DOHH2 (cell line): ENCODE measurements at regions not wholly inside any gene's neighbourhood (a gene's known extent, or its start where the extent isn't known, plus 50 kb on each side); places are given as distances from the start of the nearest gene placed in this dataset.

Experiments used
- CTCF ChIP-seq: fragments of 200-600 bp; sonication (generic); IDR thresholded peaks from one replicate; pipeline ENCODE4 v1.5.1; 2014; ENCODE audit warnings: antibody characterized with exemption, mild to moderate bottlenecking, low read depth, low read length; ENCODE audit not compliant: poor library complexity, severe bottlenecking
- EZH2phosphoT487 ChIP-seq: fragments of 200-600 bp; sonication (generic); IDR thresholded peaks from 2 replicates; pipeline ENCODE4 v1.6.1; 2017; ENCODE audit warnings: borderline replicate concordance, mild to moderate bottlenecking, antibody characterized with exemption, low read length, moderate library complexity, mixed read lengths

DNA sequence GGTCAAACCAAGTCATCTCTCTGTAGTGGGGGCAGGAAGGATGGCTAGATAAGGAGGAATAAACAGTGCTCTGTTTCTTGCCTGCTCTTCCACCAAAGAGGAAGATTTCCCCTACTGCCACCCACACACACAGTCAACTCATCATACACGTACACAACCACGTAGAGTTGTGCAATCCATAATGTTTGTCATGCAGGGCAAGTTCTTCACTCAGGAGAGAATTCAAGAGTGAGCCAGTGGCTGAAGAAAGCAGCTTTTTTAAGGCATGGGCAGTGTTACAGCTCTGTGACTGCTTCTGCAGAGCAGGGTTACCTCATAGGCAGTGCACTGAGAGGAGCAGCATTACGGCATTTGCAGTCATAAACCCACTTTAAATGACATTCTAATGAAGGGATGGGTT is 283.0 kb downstream of the RND3 start:
- TF ChIP-seq CTCF (no peak), EZH2phosphoT487 (no peak)
